ENCODE measurements at regions not wholly inside any gene's neighbourhood (a gene's known extent, or its start where the extent isn't known, plus 50 kb on each side); places are given as distances from the start of the nearest gene placed in this dataset.

DNA sequence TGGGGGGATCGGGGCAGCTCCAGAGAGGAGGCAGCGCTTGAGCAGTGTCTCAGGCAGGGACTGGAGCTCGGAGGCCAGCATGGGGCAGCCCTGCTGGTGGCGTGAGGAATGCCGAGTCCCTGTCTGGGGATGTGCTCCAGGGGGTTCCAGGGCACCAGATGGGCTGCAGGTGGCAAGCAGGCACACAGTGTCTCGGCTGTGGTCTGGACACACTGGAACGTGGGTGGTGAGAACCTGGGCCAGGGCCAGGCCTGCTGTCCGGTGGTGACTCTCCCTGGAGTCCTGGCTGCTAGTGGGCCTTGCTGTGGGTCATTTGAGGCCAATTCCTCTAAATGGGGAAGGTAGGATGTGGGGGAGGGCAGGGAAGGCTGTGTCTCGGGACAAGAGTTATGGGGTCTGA, 199.4 kb upstream of the RTL1 start:
- Histone ChIP-seq H3K79me1 (ENCODE audit: low read depth in 1 of 2, low read length in 2 of 2) (no peaks in the 10 kb centered on the region), H3K56ac (ENCODE audit: extremely low read depth, insufficient read depth, low read length) (no peak overlapping the region), H3K23ac (ENCODE audit: low read depth, low read length) (no peak overlapping the region), H3K4me2 (ENCODE audit: low read depth, low read length) (no peak overlapping the region), H3K27ac (ENCODE audit: insufficient read depth, low read length) (no peak overlapping the region), H3K36me3 (ENCODE audit: control insufficient read depth, insufficient read depth, low read length) (no peaks in the 10 kb centered on the region), H3K4me1 (ENCODE audit: control insufficient read depth, insufficient read depth, low read length) (no peaks in the 10 kb centered on the region), H2AFZ (replicated peaks; ENCODE audit: low read length, poor library complexity) (no peak overlapping the region), H3K9me1 (ENCODE audit: insufficient read depth, low read length) (no peaks in the 10 kb centered on the region), H3K14ac (replicated peaks; ENCODE audit: low read depth, low read length) (no peak overlapping the region), H4K91ac (ENCODE audit: insufficient read depth, low read depth, low read length) (no peak overlapping the region), H4K20me1 (ENCODE audit: insufficient read depth, low read length) (no peaks in the 10 kb centered on the region), H2AK5ac (ENCODE audit: low read depth, low read length) (no peak overlapping the region), H3K27me3 (ENCODE audit: control insufficient read depth, insufficient read depth, low read length) (peaks cover 6% of the 10 kb centered on the region; the same call in 1 of the 2 replicates), H3K18ac (ENCODE audit: low read depth, low read length) (no peak overlapping the region), H3K4ac (ENCODE audit: low read depth, low read length) (no peak overlapping the region), H2BK15ac (ENCODE audit: low read depth, low read length) (no peak overlapping the region), H2BK5ac (ENCODE audit: low read depth, low read length, poor library complexity, severe bottlenecking) (no peak overlapping the region), H3K4me3 (ENCODE audit: insufficient read depth, low read depth, low read length) (no peak overlapping the region), H4K8ac (ENCODE audit: low read depth in 2 of 2, low read length in 2 of 2) (no peak overlapping the region), H4K5ac (ENCODE audit: low read depth, low read length) (no peak overlapping the region), H2BK120ac (ENCODE audit: low read depth, low read length) (no peak overlapping the region), H3K9me3 (ENCODE audit: control insufficient read depth, insufficient read depth, low read length) (peaks cover 6% of the 10 kb centered on the region), H2BK20ac (ENCODE audit: low read depth, low read length) (no peak overlapping the region), H2AK9ac (replicated peaks; ENCODE audit: low read depth, low read length, poor library complexity) (no peak overlapping the region), H3K9ac (ENCODE audit: low read depth, low read length) (no peak overlapping the region)
- BruUV-seq (replicated peaks), result no TSS peak
- POLR2A ChIA-PET (ENCODE audit: unreplicated experiment), result no interaction called here
- intact Hi-C loops (cut with micrococcal nuclease) (no loop called here), in situ Hi-C loops (cut with MboI; ENCODE audit: low sequenced_read_pairs) (no loop called here), dilution Hi-C loops (cut with HindIII; ENCODE audit: low sequenced_read_pairs, unreplicated experiment) (no loop called here)
- DNase-seq, result no peak
- CTCF ChIA-PET, result no interaction called here
- TF ChIP-seq NFE2L2 (IDR thresholded peaks at IDR 0.05; ENCODE audit: low read depth, low read length) (no peak), SMC3 (IDR thresholded peaks at IDR 0.05; ENCODE audit: low read depth, low read length) (no peak), CHD1 (IDR thresholded peaks at IDR 0.05; ENCODE audit: low read depth, low read length) (no peak), FOS (IDR thresholded peaks at IDR 0.05; ENCODE audit: low read depth, low read length) (no peak), RAD21 (IDR thresholded peaks at IDR 0.05; ENCODE audit: low read length) (no peak)
- TF ChIP-seq, protein P1, sequence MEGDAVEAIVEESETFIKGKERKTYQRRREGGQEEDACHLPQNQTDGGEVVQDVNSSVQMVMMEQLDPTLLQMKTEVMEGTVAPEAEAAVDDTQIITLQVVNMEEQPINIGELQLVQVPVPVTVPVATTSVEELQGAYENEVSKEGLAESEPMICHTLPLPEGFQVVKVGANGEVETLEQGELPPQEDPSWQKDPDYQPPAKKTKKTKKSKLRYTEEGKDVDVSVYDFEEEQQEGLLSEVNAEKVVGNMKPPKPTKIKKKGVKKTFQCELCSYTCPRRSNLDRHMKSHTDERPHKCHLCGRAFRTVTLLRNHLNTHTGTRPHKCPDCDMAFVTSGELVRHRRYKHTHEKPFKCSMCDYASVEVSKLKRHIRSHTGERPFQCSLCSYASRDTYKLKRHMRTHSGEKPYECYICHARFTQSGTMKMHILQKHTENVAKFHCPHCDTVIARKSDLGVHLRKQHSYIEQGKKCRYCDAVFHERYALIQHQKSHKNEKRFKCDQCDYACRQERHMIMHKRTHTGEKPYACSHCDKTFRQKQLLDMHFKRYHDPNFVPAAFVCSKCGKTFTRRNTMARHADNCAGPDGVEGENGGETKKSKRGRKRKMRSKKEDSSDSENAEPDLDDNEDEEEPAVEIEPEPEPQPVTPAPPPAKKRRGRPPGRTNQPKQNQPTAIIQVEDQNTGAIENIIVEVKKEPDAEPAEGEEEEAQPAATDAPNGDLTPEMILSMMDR (conservative IDR thresholded peaks at IDR 0.05; ENCODE audit: low read depth, low read length), result no peak
- ATAC-seq (ENCODE audit: low read depth), result no peak
- 70% methylated on average over 2 of the region's 9 CpGs; no CpG with 5 or more reads in 1 of the 2 experiments for WGBS, 2 experiments (ENCODE audit: extremely low coverage in 2 of 2, insufficient read length in 1 of 2)
